Superior temporal gyrus (tissue), 1 donor: ENCODE measurements at regions not wholly inside any gene's neighbourhood (a gene's known extent, or its start where the extent isn't known, plus 50 kb on each side); places are given as distances from the start of the nearest gene placed in this dataset.

ENCODE experiments used
- DNase-seq: peaks from one replicate; pipeline ENCODE4 v3.0.0-alpha.2; 2016; ENCODE audit errors: extremely low spot score

- no peak for DNase-seq
These were observed 196.9 kb upstream of the BANK1 start for GRCh38 chr4:101593666-101594065.

DNA sequence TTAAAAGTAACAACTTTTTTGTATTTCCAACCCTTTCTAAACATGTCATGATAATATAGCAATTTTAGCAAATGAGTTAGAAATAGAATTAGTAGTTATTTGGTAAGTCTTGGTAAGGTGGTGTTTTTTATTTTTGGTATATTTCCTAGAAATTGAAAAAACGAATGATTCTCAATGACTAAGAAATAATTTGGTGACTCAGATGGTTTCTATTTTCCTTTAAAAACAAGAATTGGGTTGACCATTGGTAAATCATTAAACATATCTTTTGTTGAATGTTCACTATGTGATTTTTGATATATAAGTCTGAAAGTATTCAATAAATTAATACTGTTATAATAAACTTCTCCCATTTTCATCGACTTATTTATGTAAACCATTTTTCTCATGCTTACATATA is 206.2 kb upstream of the BANK1 start:
- no peak for DNase-seq

- no peak for DNase-seq
These were observed 215.8 kb upstream of the PPP3CA start for GRCh38 chr4:101563126-101563525.

DNA sequence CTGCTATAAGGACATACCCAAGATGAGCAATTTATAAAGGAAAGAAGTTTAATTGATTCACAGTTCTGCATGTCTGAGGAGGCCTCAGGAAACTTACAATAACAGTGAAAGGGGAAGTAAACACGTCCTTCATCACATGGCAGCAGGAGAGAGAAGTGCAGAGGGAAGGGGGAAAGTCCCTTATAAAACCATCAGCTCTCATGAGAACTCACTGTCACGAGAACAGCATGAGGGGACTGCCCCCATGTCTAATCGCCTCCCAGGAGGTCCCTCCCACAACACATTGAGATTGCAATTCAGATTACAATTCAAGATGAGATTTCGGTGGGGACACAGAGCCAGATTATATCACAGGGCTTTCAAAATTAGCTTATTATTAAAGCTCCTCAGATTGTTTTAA is 209.5 kb upstream of the PPP3CA start:
- no peak for DNase-seq

DNA sequence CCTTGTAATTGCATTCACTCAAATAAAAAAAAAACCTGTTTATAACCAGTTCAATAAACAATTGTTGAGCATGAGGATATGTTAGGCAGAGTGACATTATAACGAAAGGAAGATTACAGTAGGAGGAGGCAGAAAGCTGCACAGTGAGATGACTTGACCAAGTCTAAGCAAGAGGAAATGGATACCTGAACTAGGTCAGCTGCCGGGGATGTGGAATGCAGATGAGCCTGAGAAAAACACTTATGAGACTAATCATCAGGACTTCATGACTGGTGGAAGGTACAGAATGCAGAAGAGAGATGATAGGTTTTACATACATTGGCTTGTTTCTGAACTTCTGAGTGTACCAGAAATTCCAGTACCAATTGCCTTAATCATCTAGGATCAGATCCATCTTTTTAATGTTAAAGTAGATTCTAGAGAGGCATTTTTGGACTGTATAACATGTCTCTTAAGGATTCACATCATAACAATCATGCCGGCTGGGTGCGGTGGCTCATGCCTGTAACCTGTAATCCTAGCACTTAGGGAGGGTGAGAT is 208.1 kb upstream of the PPP3CA start:
- no peak for DNase-seq

DNA sequence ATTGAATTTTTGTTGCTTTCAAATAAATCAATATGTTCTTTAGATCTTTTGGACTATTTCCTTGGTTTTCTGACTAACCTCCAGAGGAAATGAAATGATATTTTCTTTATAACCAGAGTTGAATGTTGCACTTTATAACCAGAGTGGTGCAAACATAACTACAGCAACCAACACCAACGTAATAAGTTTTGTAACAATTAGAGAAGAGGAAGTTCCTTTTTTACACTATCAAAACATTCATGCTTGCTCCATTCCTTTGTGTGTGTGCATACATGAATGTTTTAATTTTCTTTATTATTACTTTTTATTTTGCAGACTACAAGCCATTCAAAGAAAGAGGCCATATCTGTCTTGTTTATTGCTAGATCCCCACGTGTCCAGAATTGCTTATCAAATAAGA is 193.0 kb upstream of the PPP3CA start:
- DNase-seq, result no peak

DNA sequence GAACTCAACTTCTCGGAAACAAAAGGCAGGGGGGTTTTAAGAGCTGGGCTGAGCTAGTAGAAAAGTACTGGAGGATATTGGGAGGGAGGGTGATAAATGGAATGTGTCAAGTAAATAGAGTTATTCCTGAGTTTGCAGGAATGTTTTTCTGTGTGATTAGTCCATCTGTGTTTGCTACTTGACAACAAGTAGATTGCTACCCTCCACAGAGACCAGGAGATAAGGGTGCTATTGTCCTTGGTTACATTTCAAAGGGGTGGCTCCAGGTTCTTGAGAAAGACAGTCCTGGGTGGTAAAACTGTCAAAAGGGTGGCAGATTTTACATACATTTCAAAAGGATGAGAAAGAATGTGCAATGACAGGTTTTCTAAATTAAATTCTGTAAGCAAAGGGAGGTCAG is 181.2 kb upstream of the PPP3CA start:
- DNase-seq, result no peak

GRCh38 chr4:101527188-101527587 is 179.9 kb upstream of the PPP3CA start:
- DNase-seq, result no peak

- no peak for DNase-seq
These were observed 168.2 kb upstream of the PPP3CA start for GRCh38 chr4:101515566-101515965.

DNA sequence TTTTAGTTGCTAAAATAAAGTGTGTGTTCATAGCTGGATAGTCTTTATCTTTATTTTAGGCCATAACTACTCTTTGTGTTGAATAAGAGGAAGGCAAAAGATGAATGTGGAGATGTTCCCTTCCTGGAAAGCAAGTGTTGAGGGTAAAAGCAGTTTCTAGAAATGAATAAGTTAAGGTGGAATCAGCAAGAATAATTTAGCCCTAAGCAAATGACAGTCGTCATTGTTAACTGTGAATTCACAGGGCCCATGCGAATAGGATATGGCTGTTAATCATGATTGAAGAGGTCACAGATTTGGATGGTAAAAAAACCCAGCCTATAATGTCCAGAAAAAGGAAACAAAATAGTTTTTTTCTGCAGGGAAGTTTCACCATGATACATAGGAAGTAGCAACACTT is 167.8 kb upstream of the PPP3CA start:
- no peak for DNase-seq

GRCh38 chr4:101512416-101512815 is 165.1 kb upstream of the PPP3CA start:
- DNase-seq, result no peak

GRCh38 chr4:101501421-101501820 is 154.1 kb upstream of the PPP3CA start:
- no peak for DNase-seq

- DNase-seq, result no peak
These were observed 153.4 kb upstream of the PPP3CA start for GRCh38 chr4:101500742-101501141.

DNA sequence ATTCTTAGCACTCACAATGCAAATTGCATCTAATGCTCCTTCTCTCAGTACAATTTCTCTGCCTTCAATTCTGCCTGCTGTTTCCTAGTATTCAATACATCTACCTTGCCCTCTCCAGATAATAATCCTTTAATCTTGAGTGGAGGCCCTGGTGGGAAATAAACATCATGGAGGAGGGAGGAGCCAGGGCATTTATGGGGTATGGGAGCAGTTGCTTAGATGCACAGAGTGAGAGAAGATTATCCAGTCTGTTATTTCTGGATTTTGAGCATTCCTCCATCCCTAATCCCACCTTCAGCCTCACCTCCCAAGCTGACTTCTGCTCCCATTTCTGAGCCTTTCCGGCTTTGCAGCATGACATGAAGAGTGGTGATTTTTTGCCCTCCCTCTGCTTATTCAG is 127.9 kb upstream of the PPP3CA start:
- no peak for DNase-seq

DNA sequence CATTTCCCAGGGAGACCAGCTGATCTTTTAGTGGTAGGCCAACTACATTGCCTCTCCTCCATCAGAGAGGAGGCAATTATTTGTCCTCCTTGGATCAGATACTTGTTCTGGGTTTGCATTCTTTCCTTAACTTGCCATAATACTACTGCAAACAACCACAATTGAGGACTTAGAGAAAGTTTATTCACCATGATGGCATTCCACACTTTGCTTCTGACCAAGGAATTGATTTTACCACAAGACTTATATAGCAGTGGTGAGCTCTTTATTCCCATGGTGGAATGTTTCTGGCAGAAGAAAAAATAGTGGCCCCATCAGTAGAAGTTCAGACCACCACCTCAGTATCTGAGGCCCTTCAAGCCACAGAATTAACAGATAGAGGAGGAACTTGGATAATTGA is 123.9 kb upstream of the PPP3CA start:
- no peak for DNase-seq

- no peak for DNase-seq
These were observed 117.3 kb upstream of the PPP3CA start for GRCh38 chr4:101464596-101464995.

DNA sequence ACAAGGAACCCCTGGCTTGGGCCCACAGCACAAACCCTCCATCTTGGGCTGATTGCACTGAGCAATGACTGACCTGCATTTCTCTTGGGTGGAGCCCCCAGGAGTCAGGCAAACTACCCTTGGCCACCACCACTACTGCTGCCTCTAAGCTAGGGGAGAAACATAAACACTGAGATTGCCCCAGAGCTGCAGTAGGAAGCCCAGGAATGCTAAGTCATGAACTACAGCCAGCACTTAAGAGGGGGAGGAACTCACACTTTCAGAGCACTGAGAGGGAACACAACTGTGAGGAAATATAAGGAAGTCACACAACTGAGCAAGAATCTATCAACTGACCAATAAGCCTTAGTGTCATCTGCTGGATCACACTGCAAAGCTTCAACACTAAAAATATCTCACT is 111.6 kb upstream of the PPP3CA start:
- DNase-seq, result no peak

GRCh38 chr4:101458473-101458872 is 111.1 kb upstream of the PPP3CA start:
- no peak for DNase-seq

DNA sequence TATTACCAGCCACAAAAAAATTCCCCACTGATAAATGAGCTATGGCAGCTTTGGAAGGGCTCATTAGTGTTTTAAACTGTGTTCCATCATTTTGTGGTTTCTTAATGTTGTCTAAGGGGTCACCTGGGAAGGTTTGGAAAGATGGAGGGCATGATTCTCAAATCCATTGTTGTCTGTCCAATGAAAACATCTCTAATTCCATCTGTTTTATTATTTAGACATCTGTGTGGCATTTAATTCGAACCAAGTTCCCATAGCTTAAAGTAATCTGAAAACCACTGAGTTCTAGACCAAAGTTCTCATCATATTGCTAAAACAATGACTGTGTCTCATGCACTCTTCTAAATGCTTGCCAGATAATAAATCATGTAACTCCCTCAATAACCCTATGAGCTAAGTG is 103.8 kb upstream of the PPP3CA start:
- no peak for DNase-seq

GRCh38 chr4:101441446-101441845 is 94.1 kb upstream of the PPP3CA start:
- no peak for DNase-seq

GRCh38 chr4:101439926-101440325 is 92.6 kb upstream of the PPP3CA start:
- no peak for DNase-seq

GRCh38 chr4:101421386-101421785 is 74.1 kb upstream of the PPP3CA start:
- DNase-seq, result no peak

GRCh38 chr4:101420661-101421060 is 73.3 kb upstream of the PPP3CA start:
- no peak for DNase-seq

DNA sequence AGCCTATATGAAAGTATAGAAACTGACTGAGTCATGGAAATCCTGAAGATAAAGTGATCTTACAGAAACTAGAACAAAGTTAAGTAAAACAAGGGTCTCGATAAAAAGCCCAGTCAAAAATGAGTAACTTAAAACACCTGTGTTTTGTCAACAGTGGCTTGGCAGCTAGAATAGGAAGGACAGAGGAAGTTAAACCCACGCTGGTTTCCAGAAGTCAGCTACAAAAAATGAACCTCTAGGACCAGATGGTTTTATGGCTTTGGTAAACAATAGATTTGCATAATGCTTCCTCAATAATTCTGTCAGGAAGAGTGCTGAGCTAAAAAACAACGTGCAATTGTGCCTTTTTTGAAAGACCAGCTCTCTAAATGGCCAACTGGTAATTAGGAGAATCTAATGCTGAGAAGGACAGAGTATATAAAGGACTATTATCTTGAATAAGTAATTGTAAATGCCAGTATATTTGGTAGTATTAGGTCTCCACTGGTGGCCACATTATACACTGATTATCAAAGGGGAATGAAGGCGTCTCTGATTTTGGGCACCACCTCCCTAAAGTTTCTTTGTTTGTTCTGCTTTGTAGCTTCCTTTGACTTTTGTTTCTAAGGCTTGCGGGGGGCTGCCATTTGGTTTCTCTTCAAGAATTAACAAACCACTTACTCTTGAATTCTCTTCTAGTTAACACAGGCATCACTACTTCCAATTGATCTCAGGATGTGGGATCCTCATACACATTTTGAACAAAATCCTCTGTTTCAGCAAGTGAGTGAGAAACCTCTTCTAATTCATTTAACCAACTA is 72.2 kb upstream of the PPP3CA start:
- no peak for DNase-seq
